ENCODE measurements at regions not wholly inside any gene's neighbourhood (a gene's known extent, or its start where the extent isn't known, plus 50 kb on each side); places are given as distances from the start of the nearest gene placed in this dataset.

DNA sequence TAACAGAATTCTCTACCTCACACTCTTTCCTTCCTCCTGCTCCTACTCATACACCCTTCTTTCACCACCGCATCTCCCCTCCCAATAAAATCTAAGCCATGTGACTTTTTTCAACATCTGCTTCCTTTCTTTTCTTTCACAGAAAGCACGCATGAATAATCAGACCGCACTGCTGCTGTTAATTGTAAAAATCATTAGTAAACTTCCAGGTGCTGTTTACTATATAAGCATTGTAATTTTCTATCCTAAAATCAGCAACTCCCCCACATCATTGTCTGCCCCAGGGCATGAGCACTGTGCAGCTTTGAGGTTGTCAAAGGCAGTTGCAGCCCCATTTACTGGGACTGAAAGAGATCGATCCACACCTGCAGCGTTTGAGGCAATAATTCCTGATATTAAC is 782.6 kb upstream of the ID2 start:
- DNase-seq (ENCODE audit: low read depth): no peak
- TF ChIP-seq, protein P1, sequence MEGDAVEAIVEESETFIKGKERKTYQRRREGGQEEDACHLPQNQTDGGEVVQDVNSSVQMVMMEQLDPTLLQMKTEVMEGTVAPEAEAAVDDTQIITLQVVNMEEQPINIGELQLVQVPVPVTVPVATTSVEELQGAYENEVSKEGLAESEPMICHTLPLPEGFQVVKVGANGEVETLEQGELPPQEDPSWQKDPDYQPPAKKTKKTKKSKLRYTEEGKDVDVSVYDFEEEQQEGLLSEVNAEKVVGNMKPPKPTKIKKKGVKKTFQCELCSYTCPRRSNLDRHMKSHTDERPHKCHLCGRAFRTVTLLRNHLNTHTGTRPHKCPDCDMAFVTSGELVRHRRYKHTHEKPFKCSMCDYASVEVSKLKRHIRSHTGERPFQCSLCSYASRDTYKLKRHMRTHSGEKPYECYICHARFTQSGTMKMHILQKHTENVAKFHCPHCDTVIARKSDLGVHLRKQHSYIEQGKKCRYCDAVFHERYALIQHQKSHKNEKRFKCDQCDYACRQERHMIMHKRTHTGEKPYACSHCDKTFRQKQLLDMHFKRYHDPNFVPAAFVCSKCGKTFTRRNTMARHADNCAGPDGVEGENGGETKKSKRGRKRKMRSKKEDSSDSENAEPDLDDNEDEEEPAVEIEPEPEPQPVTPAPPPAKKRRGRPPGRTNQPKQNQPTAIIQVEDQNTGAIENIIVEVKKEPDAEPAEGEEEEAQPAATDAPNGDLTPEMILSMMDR (conservative IDR thresholded peaks at IDR 0.05; ENCODE audit: low read depth, low read length): no peak
- no peak overlapping the region for H3K4me3 ChIP-seq (ENCODE audit: low read length)

GRCh38 chr2:7899923-7900322 is 781.9 kb upstream of the ID2 start:
- H3K4me3 ChIP-seq (ENCODE audit: low read length): no peak overlapping the region
- DNase-seq (ENCODE audit: low read depth): no peak
- TF ChIP-seq, protein P1 (conservative IDR thresholded peaks at IDR 0.05; ENCODE audit: low read depth, low read length): no peak

GRCh38 chr2:7900593-7900992 is 781.3 kb upstream of the ID2 start:
- no peak overlapping the region for H3K4me3 ChIP-seq (ENCODE audit: low read length)
- DNase-seq (ENCODE audit: low read depth): no peak

GRCh38 chr2:7902251-7902765 is 779.5 kb upstream of the ID2 start:
- TF ChIP-seq, protein P1 (conservative IDR thresholded peaks at IDR 0.05; ENCODE audit: low read depth, low read length): no peak
- H3K4me3 ChIP-seq (ENCODE audit: low read length): no peak overlapping the region
- DNase-seq (ENCODE audit: low read depth): no peak

More at GRCh38 chr2:7900593-7900992, 781.3 kb upstream of the ID2 start:
- TF ChIP-seq, protein P1 (conservative IDR thresholded peaks at IDR 0.05; ENCODE audit: low read depth, low read length): no peak

GRCh38 chr2:7904319-7904718 is 777.5 kb upstream of the ID2 start:
- DNase-seq (ENCODE audit: low read depth): no peak
- TF ChIP-seq, protein P1 (conservative IDR thresholded peaks at IDR 0.05; ENCODE audit: low read depth, low read length): no peak
- H3K4me3 ChIP-seq (ENCODE audit: low read length): no peak overlapping the region

GRCh38 chr2:7905756-7906155 is 776.1 kb upstream of the ID2 start:
- no peak overlapping the region for H3K4me3 ChIP-seq (ENCODE audit: low read length)
- TF ChIP-seq, protein P1 (conservative IDR thresholded peaks at IDR 0.05; ENCODE audit: low read depth, low read length): no peak
- no peak for DNase-seq (ENCODE audit: low read depth)

DNA sequence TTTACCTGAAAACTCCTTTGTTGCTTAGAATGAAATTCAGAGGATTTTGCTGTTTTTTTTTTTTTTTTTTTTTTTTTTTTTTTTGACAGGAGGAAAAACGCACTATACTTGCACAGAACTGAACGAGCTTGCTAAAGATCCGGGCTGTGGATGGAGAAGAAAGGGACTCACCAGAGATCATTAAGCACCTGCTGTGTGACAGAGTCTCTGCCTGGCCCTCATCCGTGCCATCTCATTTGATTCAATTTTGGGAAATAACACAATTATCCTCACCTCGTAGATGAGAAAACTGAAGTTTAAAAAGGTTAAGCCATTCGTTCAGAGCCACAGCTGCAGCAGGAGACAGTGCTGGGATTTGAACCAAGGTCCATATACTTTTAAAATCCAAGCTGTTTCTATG is 775.4 kb upstream of the ID2 start:
- no peak overlapping the region for H3K4me3 ChIP-seq (ENCODE audit: low read length)
- no peak for DNase-seq (ENCODE audit: low read depth)
- TF ChIP-seq, protein P1 (conservative IDR thresholded peaks at IDR 0.05; ENCODE audit: low read depth, low read length): no peak

Data from retinal pigment epithelial cell (primary cell).